Peyer's patch (tissue), 4 donors: ENCODE measurements at regions not wholly inside any gene's neighbourhood (a gene's known extent, or its start where the extent isn't known, plus 50 kb on each side); places are given as distances from the start of the nearest gene placed in this dataset.

Source experiments
- DNase-seq, 3 donors: peaks; one replicate each; pipeline ENCODE4 v3.0.0-alpha.2; 2017 to 2019
- H3K27ac ChIP-seq, 4 donors: fragments of 200-600 bp; sonication (generic); one replicate each; pipeline ENCODE4 v1.5.1; 2016 to 2019
- H3K27me3 ChIP-seq, 2 donors: fragments of 200-600 bp; sonication (generic); one replicate each; pipeline ENCODE4 v1.5.1; 2019
- H3K36me3 ChIP-seq, 3 donors: fragments of 200-600 bp; sonication (generic); one replicate each; pipeline ENCODE4 v1.5.1; 2016 to 2019
- H3K4me1 ChIP-seq, 4 donors: fragments of 200-600 bp; sonication (generic); one replicate each; pipeline ENCODE4 v1.5.1; 2016 to 2019
- H3K4me3 ChIP-seq, 4 donors: fragments of 200-600 bp; sonication (generic); 1 replicate in 3 of 4; 2 replicates in 1 of 4; pipeline ENCODE4 v1.5.1; 2016 to 2019; ENCODE audit warnings: mild to moderate bottlenecking in 1 of 4
- H3K9me3 ChIP-seq, 4 donors: fragments of 200-600 bp; sonication (generic); one replicate each; pipeline ENCODE4 v1.5.1; 2016 to 2019; ENCODE audit warnings: mild to moderate bottlenecking in 1 of 4
- CTCF ChIP-seq, 6 experiments: fragments of 450-650 bp in 4 of 6; fragments of 200-600 bp in 2 of 6; sonication (generic) in 1 of 6; IDR thresholded peaks; one replicate each; pipeline ENCODE4 v1.5.1; 2017 to 2019; ENCODE audit warnings: antibody characterized with exemption in 6 of 6, mild to moderate bottlenecking in 3 of 6, moderate library complexity in 1 of 6
- POLR2A ChIP-seq, 2 donors: fragments of 450-650 bp; IDR thresholded peaks; one replicate each; pipeline ENCODE4 v1.5.1; 2017; ENCODE audit warnings: antibody characterized with exemption in 2 of 2, mild to moderate bottlenecking in 2 of 2, moderate library complexity in 2 of 2

DNA sequence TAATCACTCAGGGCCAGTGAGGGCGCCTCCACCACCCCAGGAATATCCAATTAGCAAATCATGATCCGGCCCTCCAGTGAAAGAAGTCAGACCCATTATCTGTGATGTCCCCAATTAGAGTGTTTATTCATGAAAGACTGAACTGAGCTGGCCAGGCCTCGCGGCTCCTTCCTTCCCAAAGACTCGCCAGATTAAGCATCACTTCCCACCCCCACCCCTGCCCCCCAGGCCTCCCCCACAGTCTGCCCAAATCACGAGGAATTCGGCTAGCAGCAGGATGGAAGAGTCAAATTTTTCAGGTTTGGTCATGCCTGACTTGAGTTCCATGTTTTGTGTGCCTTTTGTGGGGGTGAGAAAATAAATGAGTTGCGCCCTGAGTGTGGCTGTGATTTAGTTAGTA lies 298.4 kb upstream of the SALL1 start:
- Histone ChIP-seq H3K9me3 (no peaks in the 10 kb centered on the region), H3K36me3 (no peaks in the 10 kb centered on the region), H3K27ac (no peak overlapping the region), H3K27me3 (no peaks in the 10 kb centered on the region), H3K4me1 (no peaks in the 10 kb centered on the region), H3K4me3 (no peak overlapping the region)
- TF ChIP-seq CTCF (IDR thresholded peaks at IDR 0.05) (no peak), POLR2A (IDR thresholded peaks at IDR 0.05) (no peak)
- DNase-seq: no peak

GRCh38 chr16:51445250-51445649 lies 294.2 kb upstream of the SALL1 start:
- Histone ChIP-seq H3K27ac (no peak overlapping the region), H3K4me1 (no peaks in the 10 kb centered on the region), H3K36me3 (no peaks in the 10 kb centered on the region), H3K4me3 (no peak overlapping the region), H3K27me3 (no peaks in the 10 kb centered on the region), H3K9me3 (no peaks in the 10 kb centered on the region)
- no peak for DNase-seq
- TF ChIP-seq CTCF (IDR thresholded peaks at IDR 0.05) (no peak), POLR2A (IDR thresholded peaks at IDR 0.05) (no peak)

DNA sequence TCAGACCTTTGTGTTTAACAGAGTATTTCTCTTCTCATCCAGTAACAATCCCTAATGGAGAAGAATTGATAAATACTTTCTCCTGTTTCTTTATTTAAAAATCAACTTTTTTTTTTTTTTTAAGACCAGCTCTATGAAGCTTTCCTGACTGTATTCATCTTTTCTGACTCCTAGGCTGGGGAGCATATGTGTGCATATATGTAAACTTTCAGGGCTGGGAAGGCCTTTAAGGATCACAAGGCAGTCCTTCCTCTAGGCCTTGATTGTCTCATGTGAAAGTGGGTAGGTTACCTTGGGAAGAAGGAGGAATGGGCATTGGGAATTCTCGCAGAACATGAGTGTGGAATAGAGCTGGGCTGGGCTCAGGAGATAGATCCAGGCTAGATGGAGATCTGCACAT lies 292.9 kb upstream of the SALL1 start:
- Histone ChIP-seq H3K4me3 (no peak overlapping the region), H3K9me3 (no peaks in the 10 kb centered on the region), H3K27me3 (no peaks in the 10 kb centered on the region), H3K36me3 (no peaks in the 10 kb centered on the region), H3K4me1 (no peaks in the 10 kb centered on the region), H3K27ac (no peak overlapping the region)
- no peak for DNase-seq
- TF ChIP-seq CTCF (IDR thresholded peaks at IDR 0.05): no peak

DNA sequence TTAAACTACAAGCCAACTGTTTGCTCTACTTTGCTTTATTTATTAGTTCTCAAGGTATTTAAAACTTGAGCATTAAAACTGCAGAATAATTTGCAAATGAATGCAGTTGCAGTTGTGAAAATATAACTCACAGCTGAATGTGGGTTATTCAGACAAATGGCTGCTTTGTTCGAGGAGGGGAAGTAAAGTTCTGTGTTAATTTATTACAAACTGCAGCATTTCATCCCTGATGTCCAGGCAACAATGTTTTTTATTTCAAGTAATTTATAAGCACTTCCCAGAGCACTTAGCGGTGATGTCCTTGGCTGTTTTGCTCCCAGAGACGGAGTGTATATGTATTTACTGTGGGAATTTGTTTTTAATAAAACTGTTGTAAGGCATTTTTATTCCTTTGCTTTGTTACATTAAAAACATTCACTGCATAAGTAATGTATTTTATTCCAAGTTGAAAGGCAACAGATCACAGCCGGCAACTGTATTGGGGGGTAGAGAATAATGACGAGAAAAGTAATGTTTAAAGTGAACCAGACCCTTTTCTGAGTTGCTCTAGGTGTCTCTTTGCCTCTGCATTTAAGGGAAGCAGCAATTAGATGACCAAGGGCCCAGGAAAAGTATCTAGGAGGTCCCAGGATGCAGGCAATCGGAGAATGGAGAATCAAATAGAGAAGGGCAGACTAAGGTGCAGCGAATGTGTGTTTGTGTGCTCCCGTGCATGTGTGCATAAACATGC lies 291.2 kb upstream of the SALL1 start:
- Histone ChIP-seq H3K9me3 (no peaks in the 10 kb centered on the region), H3K27ac (no peak overlapping the region), H3K4me3 (no peak overlapping the region), H3K27me3 (no peaks in the 10 kb centered on the region), H3K4me1 (no peaks in the 10 kb centered on the region), H3K36me3 (no peaks in the 10 kb centered on the region)
- DNase-seq: no peak
- TF ChIP-seq CTCF (IDR thresholded peaks at IDR 0.05) (no peak), POLR2A (IDR thresholded peaks at IDR 0.05) (no peak)

- Histone ChIP-seq H3K4me3 (no peak overlapping the region), H3K36me3 (no peaks in the 10 kb centered on the region), H3K9me3 (no peaks in the 10 kb centered on the region), H3K27me3 (no peaks in the 10 kb centered on the region), H3K4me1 (no peaks in the 10 kb centered on the region), H3K27ac (no peak overlapping the region)
- TF ChIP-seq POLR2A (IDR thresholded peaks at IDR 0.05) (no peak), CTCF (IDR thresholded peaks at IDR 0.05) (no peak)
- DNase-seq: no peak
These were observed 289.2 kb upstream of the SALL1 start for GRCh38 chr16:51440131-51440889.
